OCI-LY3 (cell line): ENCODE measurements at regions not wholly inside any gene's neighbourhood (a gene's known extent, or its start where the extent isn't known, plus 50 kb on each side); places are given as distances from the start of the nearest gene placed in this dataset.

Experiments used
- CTCF ChIP-seq: fragments of 200-600, 300-600 bp; sonication (generic); IDR thresholded peaks from 2 replicates; pipeline ENCODE4 v1.5.1; 2014; ENCODE audit warnings: antibody characterized with exemption, low read length, low read depth
- EZH2phosphoT487 ChIP-seq: fragments of 200-600 bp; shearing (Covaris generic); IDR thresholded peaks from 2 replicates; pipeline ENCODE4 v1.6.1; 2018; ENCODE audit warnings: antibody characterized with exemption, mixed run types, low read depth

- TF ChIP-seq CTCF (no peak), EZH2phosphoT487 (no peak)
Measured at GRCh38 chr14:43755707-43756106, 751.4 kb downstream of the FSCB start.
